Activated T-cell treated with anti-CD3 and anti-CD28 coated beads, Interleukin-2, amount 50 U/mL, for 72 hours (primary cell): ENCODE measurements at regions not wholly inside any gene's neighbourhood (a gene's known extent, or its start where the extent isn't known, plus 50 kb on each side); places are given as distances from the start of the nearest gene placed in this dataset.

Source experiments
- ATAC-seq, 2 donors: fragments of 150-1000 bp; cut with Tn5 transposase; replicated peaks in 1 of 2; 2 replicates each; pipeline ENCODE4 v1.10.0; 2021; ENCODE audit warnings: moderate library complexity in 2 of 2, mild to moderate bottlenecking in 1 of 2
- DNase-seq, 2 donors: peaks; one replicate each; pipeline ENCODE4 v3.0.0; 2021 to 2022; ENCODE audit warnings: mixed read lengths in 1 of 2
- H3K27ac Mint-ChIP-seq: one replicate; pipeline ENCODE4 v1.8.0; 2022; ENCODE audit warnings: mild to moderate bottlenecking, moderate library complexity, mixed read lengths
- H3K27me3 Mint-ChIP-seq: one replicate; pipeline ENCODE4 v1.8.0; 2022; ENCODE audit warnings: low read depth, mixed read lengths
- H3K36me3 Mint-ChIP-seq, 2 donors: one replicate each; pipeline ENCODE4 v1.8.0; 2022; ENCODE audit warnings: mixed read lengths in 2 of 2, mild to moderate bottlenecking in 1 of 2; ENCODE audit not compliant: insufficient read depth in 2 of 2
- H3K4me1 Mint-ChIP-seq: one replicate; pipeline ENCODE4 v1.8.0; 2022; ENCODE audit warnings: low read depth, mixed read lengths
- H3K4me3 Mint-ChIP-seq, 2 donors: one replicate each; pipeline ENCODE4 v1.8.0; 2022; ENCODE audit warnings: mild to moderate bottlenecking in 2 of 2, mixed read lengths in 2 of 2, moderate library complexity in 2 of 2
- H3K9me3 Mint-ChIP-seq, 2 donors: one replicate each; pipeline ENCODE4 v1.8.0; 2022; ENCODE audit warnings: mixed read lengths in 2 of 2

- DNase-seq (no peak), ATAC-seq (no peak)
- Mint-ChIP-seq H3K4me1 (peaks cover 7% of the 10 kb centered on the region), H3K27ac (no peak overlapping the region), H3K27me3 (no peaks in the 10 kb centered on the region), H3K9me3 (no peaks in the 10 kb centered on the region), H3K4me3 (no peak overlapping the region), H3K36me3 (no peaks in the 10 kb centered on the region)
Measured at GRCh38 chr16:8519179-8519578, 71.1 kb downstream of the TMEM114 start.

- no peak overlapping the region for H3K4me3 Mint-ChIP-seq
- no peaks in the 10 kb centered on the region for H3K9me3 Mint-ChIP-seq
- ATAC-seq, result no peak
- H3K27ac Mint-ChIP-seq, result no peak overlapping the region
- H3K36me3 Mint-ChIP-seq, result no peaks in the 10 kb centered on the region
- H3K4me1 Mint-ChIP-seq, result no peaks in the 10 kb centered on the region
- no peaks in the 10 kb centered on the region for H3K27me3 Mint-ChIP-seq
- DNase-seq, result no peak
Measured at GRCh38 chr16:8517280-8517679, 73.0 kb downstream of the TMEM114 start.

- DNase-seq (no peak), ATAC-seq (no peak)
- H3K9me3 Mint-ChIP-seq, result peaks cover 0 to under 1% of the 10 kb centered on the region in 2 donors
- no peaks in the 10 kb centered on the region for H3K27me3 Mint-ChIP-seq
- H3K27ac Mint-ChIP-seq, result no peak overlapping the region
- no peaks in the 10 kb centered on the region for H3K36me3 Mint-ChIP-seq
- H3K4me1 Mint-ChIP-seq, result no peaks in the 10 kb centered on the region
- H3K4me3 Mint-ChIP-seq, result no peak overlapping the region
Measured at GRCh38 chr16:8516471-8516870, 73.8 kb downstream of the TMEM114 start.

DNA sequence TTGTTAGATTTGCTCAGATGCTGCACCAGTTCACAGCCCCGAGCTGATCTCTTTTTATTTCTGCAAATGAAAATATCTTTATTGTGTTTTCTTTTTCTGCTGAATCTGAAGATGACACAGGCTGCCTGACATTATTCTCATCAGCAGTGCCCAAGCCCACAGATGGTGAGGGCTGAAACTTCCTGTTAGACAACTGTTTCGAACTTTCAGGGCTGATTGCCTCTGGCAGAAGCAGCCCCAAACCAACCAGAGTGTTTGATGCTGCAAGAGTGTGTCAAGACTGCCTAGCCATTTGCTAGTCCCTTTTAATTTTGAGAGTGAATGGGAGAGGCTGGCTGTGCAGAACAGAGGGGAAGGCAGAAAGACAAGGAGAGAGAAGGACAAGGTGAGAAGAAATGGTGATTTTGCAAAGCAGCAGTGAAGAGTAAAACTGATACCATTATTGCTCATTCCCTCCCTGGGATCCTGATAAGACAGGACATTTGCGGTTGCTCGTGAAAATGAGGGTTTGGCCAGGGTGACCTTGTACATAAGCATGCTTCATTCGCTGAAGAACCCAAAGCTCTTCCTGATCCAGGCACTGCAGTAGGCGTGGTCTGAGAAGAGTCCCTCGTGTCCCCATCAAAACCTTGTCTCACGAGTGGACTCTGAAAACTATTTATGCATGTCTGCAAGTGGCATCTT is 77.2 kb downstream of the TMEM114 start:
- H3K27me3 Mint-ChIP-seq, result no peaks in the 10 kb centered on the region
- DNase-seq, result no peak

DNA sequence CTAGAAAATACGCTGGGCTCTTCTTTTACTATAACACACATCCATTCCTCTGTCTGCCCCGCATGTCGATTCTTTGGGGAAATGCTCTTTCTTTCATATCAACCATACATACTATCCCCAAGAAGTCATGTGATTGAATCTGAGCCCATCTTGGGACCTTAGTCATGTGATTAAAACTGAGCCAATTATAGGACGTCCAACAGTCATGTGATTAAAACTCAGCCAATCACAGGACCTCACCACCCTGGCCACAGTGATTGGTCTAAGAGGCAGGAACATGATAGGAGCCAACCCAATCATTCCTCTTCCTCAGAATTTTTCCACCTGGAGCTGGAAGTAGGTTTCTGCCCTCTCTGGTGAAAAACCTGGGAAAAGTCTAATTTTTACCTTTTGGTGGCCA is 78.8 kb downstream of the TMEM114 start:
- no peak overlapping the region for H3K4me3 Mint-ChIP-seq
- H3K27ac Mint-ChIP-seq, result no peak overlapping the region

More for the DNA sequence above, 77.2 kb downstream of the TMEM114 start:
- Mint-ChIP-seq H3K9me3 (peaks cover 0 to 2% of the 10 kb centered on the region in 2 donors), H3K27ac (no peak overlapping the region), H3K36me3 (no peaks in the 10 kb centered on the region), H3K4me3 (no peak overlapping the region), H3K4me1 (no peaks in the 10 kb centered on the region)
- no peak for ATAC-seq

GRCh38 chr16:8510160-8510559 is 80.2 kb downstream of the TMEM114 start:
- Mint-ChIP-seq H3K4me3 (no peak overlapping the region), H3K36me3 (no peaks in the 10 kb centered on the region), H3K4me1 (no peaks in the 10 kb centered on the region), H3K27ac (no peak overlapping the region), H3K27me3 (peaks cover 9% of the 10 kb centered on the region), H3K9me3 (peaks cover 0 to 6% of the 10 kb centered on the region in 2 donors)
- ATAC-seq (no peak), DNase-seq (no peak)

More for the DNA sequence above, 78.8 kb downstream of the TMEM114 start:
- DNase-seq, result no peak
- Mint-ChIP-seq H3K27me3 (peaks cover 4% of the 10 kb centered on the region), H3K4me1 (no peaks in the 10 kb centered on the region), H3K9me3 (peaks cover 0 to 3% of the 10 kb centered on the region in 2 donors), H3K36me3 (no peaks in the 10 kb centered on the region)
- no peak for ATAC-seq

GRCh38 chr16:8505327-8505991 is 84.9 kb downstream of the TMEM114 start:
- Mint-ChIP-seq H3K36me3 (no peaks in the 10 kb centered on the region), H3K27me3 (peaks cover 9% of the 10 kb centered on the region), H3K4me1 (no peaks in the 10 kb centered on the region), H3K27ac (no peak overlapping the region), H3K4me3 (no peak overlapping the region), H3K9me3 (peaks cover 0 to 4% of the 10 kb centered on the region in 2 donors)
- ATAC-seq (no peak), DNase-seq (no peak)

- Mint-ChIP-seq H3K27ac (no peak overlapping the region), H3K4me1 (no peaks in the 10 kb centered on the region), H3K4me3 (no peak overlapping the region), H3K9me3 (peaks cover 0 to 4% of the 10 kb centered on the region in 2 donors), H3K27me3 (peaks cover 9% of the 10 kb centered on the region), H3K36me3 (no peaks in the 10 kb centered on the region)
- ATAC-seq (no peak), DNase-seq (no peak)
Measured at GRCh38 chr16:8502446-8502845, 87.9 kb downstream of the TMEM114 start.

- Mint-ChIP-seq H3K4me1 (no peaks in the 10 kb centered on the region), H3K27me3 (no peaks in the 10 kb centered on the region), H3K4me3 (no peak overlapping the region), H3K27ac (no peak overlapping the region), H3K9me3 (no peaks in the 10 kb centered on the region), H3K36me3 (no peaks in the 10 kb centered on the region)
- ATAC-seq, result no peak
- no peak for DNase-seq
Measured at GRCh38 chr16:8500351-8500750, 90.0 kb downstream of the TMEM114 start.

- no peaks in the 10 kb centered on the region for H3K36me3 Mint-ChIP-seq
- ATAC-seq (no peak), DNase-seq (no peak)
- H3K27ac Mint-ChIP-seq, result no peak overlapping the region
- H3K4me3 Mint-ChIP-seq, result no peak overlapping the region
- no peaks in the 10 kb centered on the region for H3K27me3 Mint-ChIP-seq
- no peaks in the 10 kb centered on the region for H3K4me1 Mint-ChIP-seq
- H3K9me3 Mint-ChIP-seq, result no peaks in the 10 kb centered on the region
Measured at GRCh38 chr16:8496364-8496763, 93.9 kb downstream of the TMEM114 start.

GRCh38 chr16:8493972-8494371 is 96.3 kb downstream of the TMEM114 start:
- H3K27ac Mint-ChIP-seq, result no peak overlapping the region
- no peaks in the 10 kb centered on the region for H3K9me3 Mint-ChIP-seq
- no peaks in the 10 kb centered on the region for H3K4me1 Mint-ChIP-seq
- ATAC-seq (no peak), DNase-seq (no peak)
- H3K36me3 Mint-ChIP-seq, result no peaks in the 10 kb centered on the region
- no peak overlapping the region for H3K4me3 Mint-ChIP-seq
- H3K27me3 Mint-ChIP-seq, result no peaks in the 10 kb centered on the region

DNA sequence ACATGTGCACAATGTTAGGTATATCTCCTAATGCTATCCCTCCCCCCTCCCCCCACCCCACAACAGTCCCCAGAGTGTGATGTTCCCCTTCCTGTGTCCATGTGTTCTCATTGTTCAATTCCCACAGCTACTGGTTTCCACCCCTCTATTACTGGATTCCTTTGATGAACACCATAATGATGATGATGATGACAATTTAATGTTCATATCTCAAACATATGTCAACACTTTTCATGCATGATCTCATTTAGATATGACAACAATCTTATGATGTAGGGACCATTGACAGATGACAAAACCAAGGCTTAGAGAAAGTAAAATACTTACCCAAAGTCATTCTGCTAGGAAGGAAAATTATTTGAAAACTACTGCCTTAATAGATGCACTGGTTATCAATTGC is 97.6 kb downstream of the TMEM114 start:
- no peaks in the 10 kb centered on the region for H3K4me1 Mint-ChIP-seq
- H3K9me3 Mint-ChIP-seq, result no peaks in the 10 kb centered on the region
- ATAC-seq (no peak), DNase-seq (no peak)
- H3K36me3 Mint-ChIP-seq, result no peaks in the 10 kb centered on the region
- no peak overlapping the region for H3K4me3 Mint-ChIP-seq
- no peak overlapping the region for H3K27ac Mint-ChIP-seq
- H3K27me3 Mint-ChIP-seq, result no peaks in the 10 kb centered on the region

DNA sequence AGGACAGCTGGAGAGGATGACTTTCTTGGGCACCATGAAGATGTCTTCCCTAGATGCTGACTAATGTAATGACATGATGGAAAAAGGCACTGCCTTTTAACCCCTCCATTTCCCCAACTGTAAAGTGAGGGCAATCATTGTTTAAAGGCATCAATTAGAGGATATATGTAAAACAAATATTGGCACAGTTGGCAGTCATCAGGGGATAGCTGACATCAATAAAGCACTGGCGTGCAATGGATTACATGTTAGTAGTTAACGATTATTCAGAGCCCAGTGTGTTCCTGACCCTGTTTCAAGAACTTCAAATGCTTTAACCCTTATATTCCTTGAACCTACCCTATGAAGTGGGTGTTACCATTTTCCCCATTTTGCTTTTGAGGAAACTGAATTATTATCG is 100.7 kb downstream of the TMEM114 start:
- Mint-ChIP-seq H3K4me1 (no peaks in the 10 kb centered on the region), H3K27ac (no peak overlapping the region), H3K9me3 (peaks cover 0 to 2% of the 10 kb centered on the region in 2 donors), H3K36me3 (no peaks in the 10 kb centered on the region), H3K4me3 (no peak overlapping the region), H3K27me3 (no peaks in the 10 kb centered on the region)
- ATAC-seq (no peak), DNase-seq (no peak)

DNA sequence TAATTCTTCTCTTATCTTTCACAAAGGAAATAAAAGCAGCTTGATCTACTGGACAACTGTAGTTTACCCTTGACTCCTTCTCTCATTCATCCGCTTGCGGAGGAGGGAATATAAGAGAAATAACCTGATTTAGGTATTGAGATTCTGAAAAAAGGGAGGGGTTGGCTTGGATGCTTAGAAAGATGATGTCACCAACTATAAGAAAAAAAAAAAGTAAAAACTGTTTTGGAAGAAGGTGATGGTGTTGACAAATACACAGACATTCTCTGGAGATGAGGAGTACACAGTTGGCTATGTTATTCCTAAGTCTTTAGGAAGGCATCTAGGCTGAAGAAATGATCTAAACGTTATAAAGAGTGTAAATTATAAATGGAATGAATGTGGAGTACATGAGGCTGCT is 103.3 kb downstream of the TMEM114 start:
- Mint-ChIP-seq H3K4me3 (no peak overlapping the region), H3K9me3 (peaks cover 0 to 2% of the 10 kb centered on the region in 2 donors)

More for the DNA sequence above, 103.3 kb downstream of the TMEM114 start:
- Mint-ChIP-seq H3K27ac (no peak overlapping the region), H3K27me3 (no peaks in the 10 kb centered on the region), H3K36me3 (no peaks in the 10 kb centered on the region), H3K4me1 (no peaks in the 10 kb centered on the region)
- ATAC-seq, result no peak
- no peak for DNase-seq
